NCI-H2107 treated with DMSO at 0.1 percent for 48 hours (cell line): ENCODE measurements at regions not wholly inside any gene's neighbourhood (a gene's known extent, or its start where the extent isn't known, plus 50 kb on each side); places are given as distances from the start of the nearest gene placed in this dataset.
A peak's percentile ranks its signal among the peaks of the same experiment; 100 is the strongest.
"Not testable (repeated sequence)": the region's sequence is repeated elsewhere in the genome, so short reads cannot be mapped to it uniquely, and the experiment has no call there.

Source experiments
- DNase-seq: peaks from one replicate; lab custom pipeline; 2025; ENCODE audit not compliant: unreplicated experiment; lab: John Stamatoyannopoulos, UW

DNA sequence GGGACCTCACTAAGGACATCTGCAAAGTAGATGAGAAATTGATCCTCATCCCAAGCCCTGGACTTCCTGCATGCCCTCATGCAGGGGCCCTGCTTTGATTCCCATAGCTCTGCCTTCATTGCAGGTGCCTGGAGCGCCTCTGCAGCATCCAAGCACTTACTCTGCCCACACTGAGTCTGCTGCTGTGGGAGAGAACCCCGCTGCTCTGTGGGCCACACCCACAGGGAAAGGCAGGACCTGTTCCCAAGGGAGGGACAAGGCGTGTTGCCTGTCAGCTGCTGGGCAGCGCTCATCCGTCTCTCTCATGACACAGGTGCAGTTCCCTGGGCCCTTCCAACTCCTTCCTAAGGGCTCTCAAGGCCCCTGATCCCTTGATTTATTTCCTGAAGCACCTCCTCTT, 266.8 kb upstream of the SMIM21 start:
- peak; percentile 66 for DNase-seq

- no peak for DNase-seq
These were observed 264.0 kb upstream of the SMIM21 start for GRCh38 chr18:75691483-75691882.

DNA sequence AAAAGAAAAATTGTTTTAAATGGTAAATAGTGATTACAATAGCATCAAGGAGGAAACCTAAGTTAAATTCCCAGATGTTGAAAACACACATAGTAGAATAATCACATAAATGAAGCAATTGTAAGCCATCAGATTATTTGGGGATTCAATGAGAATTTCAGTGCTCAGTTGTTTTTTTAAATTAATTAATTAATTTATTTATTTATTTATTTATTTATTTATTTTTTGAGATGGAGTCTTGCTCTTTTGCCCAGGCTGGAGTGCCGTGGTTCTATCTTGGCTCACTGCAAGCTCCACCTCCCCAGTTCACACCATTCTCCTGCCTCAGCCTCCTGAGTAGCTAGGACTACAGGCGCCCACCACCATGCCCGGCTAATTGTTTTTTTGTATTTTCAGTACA, 262.8 kb upstream of the SMIM21 start:
- not testable (repeated sequence) for DNase-seq

- DNase-seq = no peak
These were observed 260.1 kb upstream of the SMIM21 start for GRCh38 chr18:75687626-75688025.

- DNase-seq = no peak
These were observed 255.9 kb upstream of the SMIM21 start for GRCh38 chr18:75683426-75683825.

- DNase-seq = no peak
These were observed 254.1 kb upstream of the SMIM21 start for GRCh38 chr18:75681538-75682115.

DNA sequence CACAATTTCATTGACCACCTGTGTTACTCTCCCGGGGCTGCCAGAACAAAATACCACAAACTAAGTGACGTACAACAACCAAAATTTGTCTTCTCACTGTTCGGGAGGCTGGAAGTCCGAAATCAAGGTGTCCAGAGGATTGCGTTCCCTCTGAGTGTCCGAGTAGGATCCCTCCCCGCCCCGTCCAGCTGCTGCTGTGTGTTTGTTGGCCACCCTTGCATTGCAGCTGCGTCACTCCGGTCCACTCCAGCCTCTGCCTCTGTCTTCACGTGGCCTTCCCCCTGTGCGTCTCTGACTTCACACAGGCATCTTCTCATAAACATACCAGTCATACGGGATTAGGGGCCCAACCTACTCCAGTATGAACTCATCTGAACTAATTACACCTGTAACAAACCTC, 251.8 kb upstream of the SMIM21 start:
- DNase-seq = no peak

- no peak for DNase-seq
These were observed 251.1 kb upstream of the SMIM21 start for GRCh38 chr18:75678627-75679026.

- DNase-seq = no peak
These were observed 250.4 kb upstream of the SMIM21 start for GRCh38 chr18:75677696-75678455.

DNA sequence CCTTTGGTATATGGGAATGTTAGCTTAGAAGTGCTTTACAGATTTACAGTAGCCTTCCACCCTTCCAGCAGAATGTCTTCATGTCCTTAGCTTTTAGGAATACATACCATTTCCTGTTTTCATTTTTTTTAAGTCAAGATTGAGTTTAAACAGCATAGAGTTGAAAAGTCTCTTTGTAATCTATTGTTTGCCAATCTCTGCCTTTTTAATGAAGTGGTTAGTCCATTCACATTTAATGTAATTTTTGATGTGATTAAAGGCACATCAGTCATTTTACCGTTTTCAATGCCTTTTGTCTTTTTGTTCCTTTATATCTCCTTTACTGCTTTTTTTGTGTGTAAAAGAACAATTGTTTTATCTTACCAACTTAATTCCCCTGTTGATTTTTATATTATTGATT, 233.4 kb upstream of the SMIM21 start:
- DNase-seq = no peak

DNA sequence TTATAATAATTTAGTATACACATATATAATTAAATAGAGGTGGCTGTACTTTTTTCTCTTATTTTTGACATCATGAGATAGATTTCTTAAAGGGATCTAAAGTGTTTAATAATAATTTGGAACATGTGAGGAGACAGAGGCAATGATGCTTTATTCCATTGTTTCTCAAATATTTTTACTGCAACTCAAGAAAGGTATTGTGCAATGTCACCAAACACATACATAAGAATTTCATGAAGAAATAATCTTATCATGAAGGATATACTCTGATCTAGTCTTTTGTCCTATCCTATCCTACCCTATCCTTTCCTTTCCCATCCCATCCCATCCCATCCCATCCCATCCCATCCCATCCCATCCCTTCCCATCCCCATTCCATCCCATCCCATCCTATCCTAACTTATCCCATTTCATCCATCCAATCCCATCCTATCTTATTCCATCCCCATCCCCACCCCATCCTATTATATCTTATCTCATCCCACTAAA, 232.1 kb upstream of the SMIM21 start:
- no peak for DNase-seq

DNA sequence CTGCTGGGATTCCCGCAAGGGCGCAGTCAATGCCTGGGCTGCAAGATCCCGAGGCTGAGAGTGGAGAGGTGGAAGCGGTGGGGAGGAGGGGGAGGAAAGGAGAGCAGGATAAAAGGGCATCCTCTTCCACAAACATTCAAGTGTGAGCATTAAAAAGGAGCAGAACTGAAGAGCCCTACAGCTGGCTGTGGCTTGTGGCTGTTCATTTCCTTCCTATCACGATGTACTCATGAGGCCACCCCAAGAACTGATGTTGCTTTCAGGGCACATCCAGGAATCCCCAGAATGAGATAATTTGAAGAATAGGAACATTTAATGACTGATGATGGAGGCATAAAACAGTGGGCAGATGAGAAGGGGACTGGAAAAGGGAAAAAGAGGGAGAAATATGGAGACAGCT, 230.8 kb upstream of the SMIM21 start:
- DNase-seq = no peak

GRCh38 chr18:75656563-75657247, 229.2 kb upstream of the SMIM21 start:
- DNase-seq = no peak

DNA sequence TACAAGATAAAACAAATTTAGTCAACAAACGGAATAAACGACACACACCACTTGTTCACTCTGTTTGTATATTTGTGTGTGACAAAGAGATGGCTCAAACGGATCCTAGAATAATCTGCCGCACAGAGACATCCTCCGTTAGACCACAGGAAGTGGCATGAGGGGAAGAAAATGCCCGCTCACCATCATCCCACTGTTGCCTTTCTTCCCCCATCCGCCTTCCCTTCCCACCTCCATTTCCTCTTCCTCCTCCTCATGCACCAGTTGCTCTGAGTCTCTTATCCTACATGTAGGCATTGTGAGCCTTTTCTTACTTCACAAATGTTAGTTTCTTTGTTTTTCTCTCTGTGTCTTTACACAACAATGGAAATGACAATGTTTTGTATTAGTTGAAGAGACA, 228.5 kb upstream of the SMIM21 start:
- DNase-seq = no peak

DNA sequence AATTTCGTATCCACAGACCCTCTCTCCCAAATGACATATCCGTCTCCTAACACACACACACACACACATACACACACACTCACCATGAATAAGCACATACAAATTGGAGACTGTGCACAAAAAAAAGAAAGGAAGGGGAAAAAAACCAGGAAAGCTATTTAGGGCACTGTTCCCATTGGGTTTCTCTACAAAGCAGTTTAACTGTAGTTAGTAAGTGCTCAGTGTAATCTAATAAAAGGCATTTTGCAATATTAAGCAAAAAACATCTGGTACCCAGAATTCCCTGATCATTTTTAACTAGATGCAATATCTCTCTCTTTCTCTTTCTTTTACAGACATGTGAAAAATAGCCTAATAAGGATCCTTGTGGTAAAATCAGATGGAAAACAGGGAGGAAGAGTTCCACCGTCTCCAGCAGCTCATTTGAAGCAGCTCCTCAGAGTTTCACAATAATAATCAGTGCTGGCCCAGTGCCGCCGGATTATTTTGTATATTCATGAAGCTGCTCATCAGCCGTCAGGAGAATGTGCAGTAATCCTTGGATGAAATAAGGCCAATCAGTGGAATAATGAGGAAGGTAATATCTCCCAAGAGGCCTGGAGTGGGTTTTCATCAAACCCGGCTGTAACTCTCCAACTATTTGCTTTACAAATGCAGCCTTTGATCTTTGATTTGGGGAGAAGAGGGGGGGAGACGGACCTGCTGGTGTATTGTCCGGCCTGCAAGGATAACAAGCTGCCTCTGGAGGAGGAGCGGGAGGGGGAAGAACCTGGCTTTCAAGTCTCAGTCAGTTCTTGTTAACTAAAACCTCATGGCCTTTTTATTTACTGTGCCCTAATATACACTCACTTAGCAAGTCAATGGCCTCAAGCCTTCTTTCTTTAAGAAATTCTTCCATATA, 227.6 kb upstream of the SMIM21 start:
- no peak for DNase-seq

- DNase-seq = no peak
These were observed 226.9 kb upstream of the SMIM21 start for GRCh38 chr18:75654386-75654785.

GRCh38 chr18:75652528-75652927, 225.0 kb upstream of the SMIM21 start:
- no peak for DNase-seq

GRCh38 chr18:75644871-75645270, 217.4 kb upstream of the SMIM21 start:
- no peak for DNase-seq

GRCh38 chr18:75643083-75643482, 215.6 kb upstream of the SMIM21 start:
- DNase-seq = no peak

DNA sequence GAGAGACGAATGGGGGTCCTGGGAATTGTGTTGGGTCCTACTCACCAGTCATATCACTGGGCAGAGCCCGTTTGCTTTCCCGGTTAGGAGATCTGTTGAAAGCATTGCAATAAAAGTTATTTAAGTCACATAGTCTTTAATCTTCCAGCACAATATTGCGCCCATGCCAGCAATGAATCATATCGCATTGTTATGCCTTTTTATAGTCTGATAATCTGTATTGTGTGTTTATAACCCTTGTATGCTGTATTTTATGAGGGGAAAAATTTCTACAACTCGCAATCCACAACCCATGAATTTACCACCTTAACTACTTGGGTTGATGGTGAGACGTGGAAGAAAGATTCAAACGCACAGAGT, 211.9 kb upstream of the SMIM21 start:
- no peak for DNase-seq

GRCh38 chr18:75638776-75639471, 211.4 kb upstream of the SMIM21 start:
- no peak for DNase-seq
